Vagina (tissue), 2 donors: ENCODE measurements at regions not wholly inside any gene's neighbourhood (a gene's known extent, or its start where the extent isn't known, plus 50 kb on each side); places are given as distances from the start of the nearest gene placed in this dataset.

ENCODE experiments used
- DNase-seq, 2 donors: peaks; one replicate each; pipeline ENCODE4 v3.0.0-alpha.2; 2017; ENCODE audit errors: extremely low spot score in 2 of 2
- H3K27ac ChIP-seq: fragments of 200-600 bp; sonication (generic); one replicate; pipeline ENCODE4 v1.5.1; 2019
- H3K27me3 ChIP-seq: fragments of 200-600 bp; sonication (generic); one replicate; pipeline ENCODE4 v1.5.1; 2019
- H3K36me3 ChIP-seq, 2 donors: fragments of 200-600 bp; sonication (generic); one replicate each; pipeline ENCODE4 v1.5.1; 2017 to 2019
- H3K4me1 ChIP-seq: fragments of 200-600 bp; sonication (generic); one replicate; pipeline ENCODE4 v1.5.1; 2019
- H3K4me3 ChIP-seq, 2 donors: fragments of 200-600 bp; sonication (generic); 1 replicate in 1 of 2; 2 replicates in 1 of 2; pipeline ENCODE4 v1.5.1; 2016 to 2019
- H3K9me3 ChIP-seq: fragments of 200-600 bp; sonication (generic); one replicate; pipeline ENCODE4 v1.5.1; 2019
- CTCF ChIP-seq, 3 experiments: fragments of 450-650 bp in 2 of 3; fragments of 200-600 bp in 1 of 3; sonication (generic) in 1 of 3; IDR thresholded peaks; one replicate each; pipeline ENCODE4 v1.5.1; 2017 to 2019; ENCODE audit warnings: antibody characterized with exemption in 3 of 3, mild to moderate bottlenecking in 2 of 3, moderate library complexity in 2 of 3
- POLR2A ChIP-seq, 2 donors: fragments of 450-650 bp; IDR thresholded peaks; one replicate each; pipeline ENCODE4 v1.6.1; 2017; ENCODE audit warnings: antibody characterized with exemption in 2 of 2, mild to moderate bottlenecking in 2 of 2, moderate library complexity in 2 of 2
- POLR2AphosphoS5 ChIP-seq, 2 donors: sonication (generic); formaldehyde crosslinking; IDR thresholded peaks; one replicate each; pipeline ENCODE4 v1.9.0; 2017; ENCODE audit warnings: antibody characterized with exemption in 2 of 2, mild to moderate bottlenecking in 2 of 2, low read depth in 1 of 2; ENCODE audit not compliant: insufficient read depth in 1 of 2
- intact Hi-C: fragments of 100-400 bp; cut with DNase I; formaldehyde crosslinking; loops from one replicate; pipeline ENCODE4 v1.15.1; 2023

GRCh38 chr7:25543798-25544197 lies 315.5 kb upstream of the NPVF start:
- Histone ChIP-seq H3K9me3 (no peaks in the 10 kb centered on the region), H3K36me3 (no peaks in the 10 kb centered on the region), H3K27ac (no peak overlapping the region), H3K4me1 (no peaks in the 10 kb centered on the region), H3K27me3 (no peaks in the 10 kb centered on the region), H3K4me3 (no peak overlapping the region)
- TF ChIP-seq POLR2A (IDR thresholded peaks at IDR 0.05) = no peak
- no peak for TF ChIP-seq POLR2AphosphoS5 (IDR thresholded peaks at IDR 0.05; ENCODE audit: insufficient read depth in 1 of 2, low read depth in 1 of 2)
- TF ChIP-seq CTCF (IDR thresholded peaks at IDR 0.05) = no peak
- no peak for DNase-seq
- intact Hi-C loops = no loop called here

GRCh38 chr7:25544254-25544653 lies 316.0 kb upstream of the NPVF start:
- Histone ChIP-seq H3K27ac (no peak overlapping the region), H3K9me3 (no peaks in the 10 kb centered on the region), H3K27me3 (no peaks in the 10 kb centered on the region), H3K4me3 (no peak overlapping the region), H3K36me3 (no peaks in the 10 kb centered on the region), H3K4me1 (no peaks in the 10 kb centered on the region)
- intact Hi-C loops = no loop called here
- no peak for TF ChIP-seq POLR2AphosphoS5 (IDR thresholded peaks at IDR 0.05; ENCODE audit: insufficient read depth in 1 of 2, low read depth in 1 of 2)
- no peak for TF ChIP-seq CTCF (IDR thresholded peaks at IDR 0.05)
- no peak for TF ChIP-seq POLR2A (IDR thresholded peaks at IDR 0.05)
- DNase-seq = no peak

GRCh38 chr7:25545124-25546008 lies 317.1 kb upstream of the NPVF start:
- Histone ChIP-seq H3K9me3 (no peaks in the 10 kb centered on the region), H3K27me3 (no peaks in the 10 kb centered on the region), H3K36me3 (no peaks in the 10 kb centered on the region), H3K4me1 (no peaks in the 10 kb centered on the region), H3K27ac (no peak overlapping the region), H3K4me3 (no peak overlapping the region)
- no peak for DNase-seq
- intact Hi-C loops = no loop called here
- TF ChIP-seq CTCF (IDR thresholded peaks at IDR 0.05) = no peak
- peak in 1 of 2 donors; percentile 48 for TF ChIP-seq POLR2AphosphoS5 (IDR thresholded peaks at IDR 0.05; ENCODE audit: insufficient read depth in 1 of 2, low read depth in 1 of 2)

- H3K27me3 ChIP-seq = no peaks in the 10 kb centered on the region
- H3K4me3 ChIP-seq = no peak overlapping the region
- H3K9me3 ChIP-seq = no peaks in the 10 kb centered on the region
- H3K4me1 ChIP-seq = no peaks in the 10 kb centered on the region
- TF ChIP-seq POLR2AphosphoS5 (IDR thresholded peaks at IDR 0.05; ENCODE audit: insufficient read depth in 1 of 2, low read depth in 1 of 2) (no peak), POLR2A (IDR thresholded peaks at IDR 0.05) (no peak), CTCF (IDR thresholded peaks at IDR 0.05) (no peak)
- intact Hi-C loops = no loop called here
- no peaks in the 10 kb centered on the region for H3K36me3 ChIP-seq
- H3K27ac ChIP-seq = no peak overlapping the region
- DNase-seq = no peak
These were observed 318.0 kb upstream of the NPVF start for GRCh38 chr7:25546306-25546705.

GRCh38 chr7:25549271-25549921 lies 321.1 kb upstream of the NPVF start:
- TF ChIP-seq POLR2A (IDR thresholded peaks at IDR 0.05) (no peak), POLR2AphosphoS5 (IDR thresholded peaks at IDR 0.05; ENCODE audit: insufficient read depth in 1 of 2, low read depth in 1 of 2) (no peak), CTCF (IDR thresholded peaks at IDR 0.05) (no peak)
- no peaks in the 10 kb centered on the region for H3K4me1 ChIP-seq
- H3K36me3 ChIP-seq = no peaks in the 10 kb centered on the region
- no peak for DNase-seq
- H3K27me3 ChIP-seq = no peaks in the 10 kb centered on the region
- H3K9me3 ChIP-seq = no peaks in the 10 kb centered on the region
- intact Hi-C loops = no loop called here
- no peak overlapping the region for H3K4me3 ChIP-seq
- H3K27ac ChIP-seq = no peak overlapping the region
